ENCODE measurements at regions not wholly inside any gene's neighbourhood (a gene's known extent, or its start where the extent isn't known, plus 50 kb on each side); places are given as distances from the start of the nearest gene placed in this dataset.
A peak's percentile ranks its signal among the peaks of the same experiment; 100 is the strongest.

DNA sequence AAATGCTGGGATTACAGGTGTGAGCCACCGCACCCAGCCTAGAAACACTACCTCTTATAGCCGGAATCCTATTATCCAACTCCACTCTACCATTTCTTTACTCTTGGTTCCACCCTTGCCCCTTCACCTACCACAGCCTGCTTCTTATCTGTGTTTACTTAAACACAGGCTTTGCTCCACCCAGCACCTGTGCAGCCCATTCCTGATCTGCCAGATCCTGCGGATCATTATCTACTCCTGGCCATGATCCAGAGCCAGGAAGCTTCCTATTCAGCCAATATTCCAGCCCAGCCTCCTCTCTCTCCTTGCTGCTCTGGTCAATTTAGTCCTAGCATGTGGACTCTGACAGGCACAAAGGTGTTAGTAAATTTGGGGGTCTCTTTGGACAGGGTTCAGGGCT, 98.8 kb upstream of the MED13 start (continued):
- TF ChIP-seq HDAC1 (CRISPR knock-in tag; IDR thresholded peaks at IDR 0.05) = peak; percentile 54; the same call in 1 of the 2 replicates
- TF ChIP-seq, protein P1, sequence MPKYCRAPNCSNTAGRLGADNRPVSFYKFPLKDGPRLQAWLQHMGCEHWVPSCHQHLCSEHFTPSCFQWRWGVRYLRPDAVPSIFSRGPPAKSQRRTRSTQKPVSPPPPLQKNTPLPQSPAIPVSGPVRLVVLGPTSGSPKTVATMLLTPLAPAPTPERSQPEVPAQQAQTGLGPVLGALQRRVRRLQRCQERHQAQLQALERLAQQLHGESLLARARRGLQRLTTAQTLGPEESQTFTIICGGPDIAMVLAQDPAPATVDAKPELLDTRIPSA (CRISPR knock-in tag; IDR thresholded peaks at IDR 0.05; ENCODE audit: borderline replicate concordance) = no peak
- peak; percentile 31; the same call in 1 of the 2 replicates for TF ChIP-seq ZNF292 (CRISPR knock-in tag; IDR thresholded peaks at IDR 0.05; ENCODE audit: borderline replicate concordance, low read depth)
- TF ChIP-seq CHD2 (IDR thresholded peaks at IDR 0.05; ENCODE audit: low read depth, low read length) = no peak
- TF ChIP-seq RARG (CRISPR knock-in tag; IDR thresholded peaks at IDR 0.05; ENCODE audit: low read depth) = no peak
- no peak for TF ChIP-seq ZNF253 (CRISPR knock-in tag; IDR thresholded peaks at IDR 0.05; ENCODE audit: borderline replicate concordance)
- TF ChIP-seq MEF2D (CRISPR knock-in tag; IDR thresholded peaks at IDR 0.05) = no peak
- TF ChIP-seq, protein P2, sequence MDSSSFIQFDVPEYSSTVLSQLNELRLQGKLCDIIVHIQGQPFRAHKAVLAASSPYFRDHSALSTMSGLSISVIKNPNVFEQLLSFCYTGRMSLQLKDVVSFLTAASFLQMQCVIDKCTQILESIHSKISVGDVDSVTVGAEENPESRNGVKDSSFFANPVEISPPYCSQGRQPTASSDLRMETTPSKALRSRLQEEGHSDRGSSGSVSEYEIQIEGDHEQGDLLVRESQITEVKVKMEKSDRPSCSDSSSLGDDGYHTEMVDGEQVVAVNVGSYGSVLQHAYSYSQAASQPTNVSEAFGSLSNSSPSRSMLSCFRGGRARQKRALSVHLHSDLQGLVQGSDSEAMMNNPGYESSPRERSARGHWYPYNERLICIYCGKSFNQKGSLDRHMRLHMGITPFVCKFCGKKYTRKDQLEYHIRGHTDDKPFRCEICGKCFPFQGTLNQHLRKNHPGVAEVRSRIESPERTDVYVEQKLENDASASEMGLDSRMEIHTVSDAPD (CRISPR knock-in tag; IDR thresholded peaks at IDR 0.05) = peak; percentile 98
- TF ChIP-seq RFXANK (CRISPR knock-in tag; IDR thresholded peaks at IDR 0.05) = no peak
- TF ChIP-seq, protein P3, sequence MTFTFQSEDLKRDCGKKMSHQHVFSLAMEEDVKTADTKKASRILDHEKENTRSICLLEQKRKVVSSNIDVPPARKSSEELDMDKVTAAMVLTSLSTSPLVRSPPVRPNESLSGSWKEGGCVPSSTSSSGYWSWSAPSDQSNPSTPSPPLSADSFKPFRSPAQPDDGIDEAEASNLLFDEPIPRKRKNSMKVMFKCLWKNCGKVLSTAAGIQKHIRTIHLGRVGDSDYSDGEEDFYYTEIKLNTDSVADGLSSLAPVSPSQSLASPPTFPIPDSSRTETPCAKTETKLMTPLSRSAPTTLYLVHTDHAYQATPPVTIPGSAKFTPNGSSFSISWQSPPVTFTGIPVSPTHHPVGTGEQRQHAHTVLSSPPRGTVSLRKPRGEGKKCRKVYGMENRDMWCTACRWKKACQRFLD (CRISPR knock-in tag; IDR thresholded peaks at IDR 0.05; ENCODE audit: borderline replicate concordance) = no peak
- TF ChIP-seq SCMH1 (CRISPR knock-in tag; IDR thresholded peaks at IDR 0.05; ENCODE audit: borderline replicate concordance) = no peak
- TF ChIP-seq RARA (CRISPR knock-in tag; IDR thresholded peaks at IDR 0.05) = peak; percentile 53; the same call in 1 of the 2 replicates
- TF ChIP-seq, protein P4, sequence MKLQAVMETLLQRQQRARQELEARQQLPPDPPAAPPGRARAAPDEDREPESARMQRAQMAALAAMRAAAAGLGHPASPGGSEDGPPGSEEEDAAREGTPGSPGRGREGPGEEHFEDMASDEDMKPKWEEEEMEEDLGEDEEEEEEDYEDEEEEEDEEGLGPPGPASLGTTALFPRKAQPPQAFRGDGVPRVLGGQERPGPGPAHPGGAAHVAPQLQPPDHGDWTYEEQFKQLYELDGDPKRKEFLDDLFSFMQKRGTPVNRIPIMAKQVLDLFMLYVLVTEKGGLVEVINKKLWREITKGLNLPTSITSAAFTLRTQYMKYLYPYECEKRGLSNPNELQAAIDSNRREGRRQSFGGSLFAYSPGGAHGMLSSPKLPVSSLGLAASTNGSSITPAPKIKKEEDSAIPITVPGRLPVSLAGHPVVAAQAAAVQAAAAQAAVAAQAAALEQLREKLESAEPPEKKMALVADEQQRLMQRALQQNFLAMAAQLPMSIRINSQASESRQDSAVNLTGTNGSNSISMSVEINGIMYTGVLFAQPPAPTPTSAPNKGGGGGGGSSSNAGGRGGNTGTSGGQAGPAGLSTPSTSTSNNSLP (IDR thresholded peaks at IDR 0.05; ENCODE audit: low read depth, low read length) = no peak
- TF ChIP-seq, protein P5, sequence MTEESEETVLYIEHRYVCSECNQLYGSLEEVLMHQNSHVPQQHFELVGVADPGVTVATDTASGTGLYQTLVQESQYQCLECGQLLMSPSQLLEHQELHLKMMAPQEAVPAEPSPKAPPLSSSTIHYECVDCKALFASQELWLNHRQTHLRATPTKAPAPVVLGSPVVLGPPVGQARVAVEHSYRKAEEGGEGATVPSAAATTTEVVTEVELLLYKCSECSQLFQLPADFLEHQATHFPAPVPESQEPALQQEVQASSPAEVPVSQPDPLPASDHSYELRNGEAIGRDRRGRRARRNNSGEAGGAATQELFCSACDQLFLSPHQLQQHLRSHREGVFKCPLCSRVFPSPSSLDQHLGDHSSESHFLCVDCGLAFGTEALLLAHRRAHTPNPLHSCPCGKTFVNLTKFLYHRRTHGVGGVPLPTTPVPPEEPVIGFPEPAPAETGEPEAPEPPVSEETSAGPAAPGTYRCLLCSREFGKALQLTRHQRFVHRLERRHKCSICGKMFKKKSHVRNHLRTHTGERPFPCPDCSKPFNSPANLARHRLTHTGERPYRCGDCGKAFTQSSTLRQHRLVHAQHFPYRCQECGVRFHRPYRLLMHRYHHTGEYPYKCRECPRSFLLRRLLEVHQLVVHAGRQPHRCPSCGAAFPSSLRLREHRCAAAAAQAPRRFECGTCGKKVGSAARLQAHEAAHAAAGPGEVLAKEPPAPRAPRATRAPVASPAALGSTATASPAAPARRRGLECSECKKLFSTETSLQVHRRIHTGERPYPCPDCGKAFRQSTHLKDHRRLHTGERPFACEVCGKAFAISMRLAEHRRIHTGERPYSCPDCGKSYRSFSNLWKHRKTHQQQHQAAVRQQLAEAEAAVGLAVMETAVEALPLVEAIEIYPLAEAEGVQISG (CRISPR knock-in tag; IDR thresholded peaks at IDR 0.05) = 0 out of 2 replicates have a peak, but pooled peaks have one; percentile 19
- TF ChIP-seq NFKBIZ (CRISPR knock-in tag; IDR thresholded peaks at IDR 0.05) = no peak
- no peak for TF ChIP-seq ZC3H13 (CRISPR knock-in tag; IDR thresholded peaks at IDR 0.05)
- no peak for TF ChIP-seq ZFP36L1 (CRISPR knock-in tag; IDR thresholded peaks at IDR 0.05)
- TF ChIP-seq, protein P6, sequence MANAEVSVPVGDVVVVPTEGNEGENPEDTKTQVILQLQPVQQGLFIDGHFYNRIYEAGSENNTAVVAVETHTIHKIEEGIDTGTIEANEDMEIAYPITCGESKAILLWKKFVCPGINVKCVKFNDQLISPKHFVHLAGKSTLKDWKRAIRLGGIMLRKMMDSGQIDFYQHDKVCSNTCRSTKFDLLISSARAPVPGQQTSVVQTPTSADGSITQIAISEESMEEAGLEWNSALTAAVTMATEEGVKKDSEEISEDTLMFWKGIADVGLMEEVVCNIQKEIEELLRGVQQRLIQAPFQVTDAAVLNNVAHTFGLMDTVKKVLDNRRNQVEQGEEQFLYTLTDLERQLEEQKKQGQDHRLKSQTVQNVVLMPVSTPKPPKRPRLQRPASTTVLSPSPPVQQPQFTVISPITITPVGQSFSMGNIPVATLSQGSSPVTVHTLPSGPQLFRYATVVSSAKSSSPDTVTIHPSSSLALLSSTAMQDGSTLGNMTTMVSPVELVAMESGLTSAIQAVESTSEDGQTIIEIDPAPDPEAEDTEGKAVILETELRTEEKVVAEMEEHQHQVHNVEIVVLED (CRISPR knock-in tag; IDR thresholded peaks at IDR 0.05; ENCODE audit: borderline replicate concordance) = no peak
- 0 out of 2 replicates have a peak, but pooled peaks have one; percentile 79 for TF ChIP-seq ZNF614 (CRISPR knock-in tag; IDR thresholded peaks at IDR 0.05; ENCODE audit: borderline replicate concordance)
- TF ChIP-seq FOSL2 (CRISPR knock-in tag; IDR thresholded peaks at IDR 0.05) = 0 out of 2 replicates have a peak, but pooled peaks have one; percentile 34
- TF ChIP-seq ZNF552 (CRISPR knock-in tag; IDR thresholded peaks at IDR 0.05; ENCODE audit: borderline replicate concordance) = no peak
- TF ChIP-seq GZF1 (CRISPR knock-in tag; IDR thresholded peaks at IDR 0.05) = no peak

Measured in HepG2 (cell line).